ENCODE measurements at regions not wholly inside any gene's neighbourhood (a gene's known extent, or its start where the extent isn't known, plus 50 kb on each side); places are given as distances from the start of the nearest gene placed in this dataset.

DNA sequence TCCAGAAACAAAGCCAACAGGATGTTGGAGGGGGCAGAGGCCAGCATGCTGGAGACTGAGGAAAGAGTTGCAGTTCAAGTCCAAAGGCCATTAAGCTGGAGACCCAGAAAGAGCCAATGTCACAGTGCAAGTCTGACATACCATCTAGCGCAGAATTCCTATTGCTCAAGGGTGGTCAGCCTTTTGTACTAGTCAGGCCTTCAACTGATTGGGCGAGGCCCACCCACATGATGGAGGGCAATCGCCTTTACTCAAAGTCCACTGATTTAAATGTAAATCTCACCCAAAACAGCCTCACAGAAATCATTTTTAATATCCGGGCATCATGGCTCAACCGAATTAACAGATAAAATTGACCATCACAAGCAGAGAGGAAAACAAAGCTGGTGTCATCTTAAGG is 113.9 kb downstream of the RCN1 start:
- DNase-seq = no peak

DNA sequence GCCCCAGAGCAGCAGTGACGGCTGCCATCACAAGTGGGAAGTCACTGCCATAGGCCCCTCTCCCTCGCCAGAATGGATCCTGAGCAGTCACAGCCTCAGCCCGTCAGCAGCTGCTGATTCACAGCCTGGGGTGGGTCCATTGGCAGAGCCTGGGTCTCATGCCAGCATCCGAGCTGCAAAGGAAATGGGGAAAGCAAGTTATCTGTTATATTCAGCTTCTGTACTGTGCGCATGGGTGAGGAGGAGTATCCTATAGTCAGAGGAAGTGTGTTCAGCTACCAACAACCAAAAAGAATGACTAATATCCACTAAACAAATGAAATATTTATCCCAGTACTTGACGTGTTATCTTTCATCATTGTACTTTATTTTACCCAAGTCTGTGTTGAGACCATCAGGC is 119.7 kb downstream of the RCN1 start:
- DNase-seq = peak; percentile 72

DNA sequence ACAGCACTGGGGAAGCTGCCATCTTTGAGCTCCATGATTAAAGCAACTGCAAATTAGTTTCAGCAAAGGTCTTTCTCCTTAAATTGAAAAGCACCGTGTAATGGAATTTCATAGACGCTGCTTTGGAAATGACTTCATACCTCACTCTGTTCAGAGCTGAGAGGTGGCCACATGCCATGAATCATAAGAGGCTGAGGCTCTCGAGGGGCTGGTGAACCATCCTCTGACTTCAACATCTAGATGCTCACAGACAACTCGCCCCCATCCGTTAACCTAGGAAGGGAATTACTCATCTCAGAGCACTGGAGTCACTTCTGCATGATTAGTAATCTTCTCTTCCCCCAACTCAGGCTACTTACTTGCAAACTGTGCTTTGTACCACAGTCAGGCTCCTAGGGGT is 122.3 kb downstream of the RCN1 start:
- peak; percentile 97 for DNase-seq

DNA sequence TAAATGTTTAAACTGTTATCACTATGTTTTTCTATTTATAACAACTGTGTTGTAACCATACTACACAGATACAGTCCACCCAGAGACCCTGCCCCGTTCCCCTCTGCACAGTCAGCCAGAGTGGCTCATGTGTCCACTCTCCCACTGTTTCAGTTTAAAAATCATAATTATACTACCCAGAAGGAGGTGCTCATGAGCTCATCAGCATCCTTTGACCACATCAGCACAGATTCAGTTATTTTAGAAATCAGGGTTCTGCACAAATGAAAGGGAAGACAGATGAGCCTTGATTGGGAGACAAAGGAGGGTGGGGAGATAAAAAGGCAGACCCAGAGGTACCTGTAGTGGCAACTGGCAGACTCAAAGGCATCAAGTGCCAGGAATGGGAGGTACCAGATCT is 124.3 kb downstream of the RCN1 start:
- no peak for DNase-seq

DNA sequence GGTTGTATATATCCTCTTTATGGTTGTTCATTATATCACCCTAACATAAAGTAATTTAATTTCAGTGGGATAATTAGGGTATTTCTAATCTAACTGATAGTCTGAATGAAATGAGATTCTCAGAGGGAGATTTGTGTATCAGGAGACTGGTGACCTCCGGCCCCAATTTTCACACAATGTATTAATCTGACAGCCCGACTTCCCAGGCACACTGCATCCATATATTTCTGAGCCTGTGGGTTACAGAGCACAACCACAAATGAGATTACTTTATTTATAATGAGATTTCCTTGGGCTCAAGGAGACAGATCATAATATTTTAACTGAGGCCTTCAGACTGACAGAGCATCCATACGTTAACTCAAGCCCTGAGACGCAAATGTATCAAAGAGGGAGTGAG is 125.9 kb downstream of the RCN1 start:
- DNase-seq = no peak

DNA sequence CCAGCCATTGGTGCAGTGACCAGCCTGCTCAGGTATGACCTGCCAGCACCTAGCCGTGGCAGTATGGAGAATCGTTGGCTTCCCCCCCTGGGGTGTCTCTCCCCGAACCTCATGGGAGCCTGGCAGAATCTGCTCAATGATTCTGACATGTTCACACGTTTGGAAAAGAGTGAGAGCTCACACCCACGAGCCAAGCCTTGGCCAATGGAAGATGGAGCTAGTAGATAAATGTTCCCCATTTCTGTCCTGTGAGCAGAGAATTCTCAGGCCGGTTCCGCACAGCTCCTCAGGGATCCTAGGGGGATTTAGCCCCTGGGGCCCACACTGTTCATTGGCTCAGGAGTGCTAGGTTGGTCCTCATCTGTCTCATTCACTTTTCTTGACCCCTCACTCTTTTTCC is 128.4 kb downstream of the RCN1 start:
- no peak for DNase-seq

DNA sequence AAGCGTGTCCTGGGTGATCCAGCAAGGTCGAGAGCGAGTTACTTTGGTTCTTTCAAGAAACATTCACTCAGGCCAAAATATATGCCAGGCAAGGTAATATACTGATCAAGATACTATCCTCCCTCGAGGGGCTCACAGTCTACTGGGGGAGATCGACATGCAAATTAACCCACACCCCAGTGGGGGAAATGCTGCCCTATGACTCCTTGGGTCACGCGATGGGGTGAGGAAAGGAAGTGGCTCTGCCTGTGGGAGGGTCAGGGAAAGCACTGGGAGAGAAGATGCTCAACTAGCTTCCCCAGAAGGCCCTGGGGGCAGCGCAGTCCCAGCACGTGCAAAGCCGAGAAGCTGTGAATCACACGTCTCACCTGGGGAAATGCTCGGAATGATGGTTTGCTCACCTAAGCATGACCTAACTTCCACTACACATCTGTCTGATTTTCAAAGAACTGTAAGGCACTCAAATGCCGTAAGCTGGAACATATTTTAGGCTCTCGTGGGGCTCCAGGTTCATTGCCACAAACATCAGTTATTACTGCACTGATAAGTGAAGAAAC is 130.7 kb downstream of the RCN1 start:
- DNase-seq = no peak

DNA sequence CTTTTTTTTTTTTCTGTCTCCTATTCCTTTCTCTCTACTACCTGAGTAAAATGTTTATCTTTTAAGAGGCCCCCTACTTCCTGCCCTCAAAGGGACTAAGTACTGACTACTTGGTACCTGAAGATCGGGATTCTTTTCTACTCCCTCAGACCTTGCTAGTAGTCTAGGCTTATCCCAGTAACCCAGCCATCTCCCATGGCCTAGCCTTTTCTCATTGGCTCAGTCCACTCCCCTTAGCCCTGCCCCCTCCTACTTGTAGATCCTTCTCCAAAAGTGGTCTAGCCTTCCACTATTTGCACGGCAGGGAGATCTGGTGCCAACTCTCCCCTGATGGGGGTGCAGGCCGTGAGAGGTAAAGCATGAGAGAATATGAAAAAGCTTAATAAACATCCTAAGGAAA is 133.7 kb downstream of the RCN1 start:
- DNase-seq = no peak

DNA sequence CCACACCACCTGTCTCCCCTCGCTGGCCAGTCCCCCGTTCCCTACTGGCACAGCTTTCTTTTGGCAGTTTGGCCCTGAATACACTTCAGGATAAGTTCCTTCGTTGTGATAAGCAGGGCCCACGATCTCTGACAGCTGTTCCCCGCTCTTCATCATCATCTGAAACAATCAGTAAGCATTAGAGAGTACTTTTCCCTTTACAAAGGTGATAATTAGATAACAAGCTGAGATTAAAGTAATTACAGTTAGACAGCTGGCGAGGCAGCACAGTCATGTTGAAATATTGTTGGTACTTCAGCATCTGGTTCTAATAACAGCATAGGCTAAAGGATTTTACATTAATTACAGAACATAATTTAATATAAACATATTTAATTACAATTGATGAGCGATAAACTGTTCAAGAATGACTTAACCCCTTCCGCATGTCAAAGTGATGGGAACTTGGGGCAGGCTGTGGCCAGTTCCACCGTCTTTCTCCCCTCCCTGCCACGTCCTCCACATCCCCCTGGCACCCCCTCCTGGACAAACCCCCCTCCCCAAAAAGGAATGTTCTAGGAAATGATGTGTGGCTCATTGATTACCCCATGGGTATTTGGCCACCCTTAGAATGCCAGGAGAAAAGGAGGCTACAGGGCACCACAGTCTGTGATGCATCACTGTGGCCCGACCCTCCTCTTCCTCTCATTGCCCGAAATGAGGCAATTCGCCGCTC is 134.9 kb downstream of the RCN1 start:
- no peak for DNase-seq

DNA sequence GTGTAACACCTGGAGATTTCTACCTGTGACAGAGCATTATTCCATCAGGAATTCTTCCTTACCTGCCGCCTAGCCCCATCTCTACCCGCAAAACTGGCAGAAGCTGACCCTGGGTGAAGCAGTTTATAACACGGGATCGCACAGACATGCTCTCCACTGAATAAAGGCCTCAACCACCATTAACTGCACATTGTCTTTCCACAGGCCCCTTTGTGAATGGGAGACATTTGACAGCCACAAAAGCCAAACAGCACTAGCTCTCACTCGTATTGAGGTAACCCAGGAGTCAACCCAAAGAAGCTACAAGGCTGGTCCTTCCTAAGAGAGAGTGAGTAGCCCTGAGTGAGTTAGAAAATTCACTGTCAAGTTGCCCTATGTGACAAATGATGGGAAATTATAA is 135.6 kb downstream of the RCN1 start:
- DNase-seq = no peak

DNA sequence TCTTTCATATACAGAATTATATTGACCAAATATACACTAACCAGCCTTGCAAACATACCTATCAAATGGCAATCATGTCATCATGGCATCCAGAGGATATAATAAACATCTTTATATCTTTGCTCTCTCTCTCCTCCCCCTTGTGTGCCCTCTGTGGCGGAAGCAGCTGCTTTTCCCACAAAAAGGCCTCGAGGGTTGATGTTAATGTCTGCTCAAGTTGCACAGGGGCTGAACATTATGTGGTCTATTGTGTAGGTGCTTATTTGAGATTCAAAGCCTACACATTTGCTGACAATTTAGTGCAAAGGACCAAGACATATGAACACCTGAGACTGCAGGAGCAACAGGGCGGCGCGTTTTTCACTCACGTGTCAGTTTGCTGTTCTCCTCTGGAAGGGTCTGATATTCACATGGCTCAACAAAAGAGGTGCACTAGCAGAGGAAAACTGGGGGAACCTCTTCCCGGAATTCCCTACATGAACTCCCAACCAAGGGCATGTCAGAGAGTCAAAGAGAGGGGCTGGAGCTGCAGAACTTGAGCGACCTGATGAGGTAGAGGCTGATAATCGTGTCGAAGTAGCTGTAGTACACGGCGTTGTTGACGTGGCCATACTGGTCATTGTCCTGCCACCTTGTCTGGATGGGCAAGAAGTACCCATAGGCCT is 138.8 kb downstream of the RCN1 start:
- DNase-seq = no peak

DNA sequence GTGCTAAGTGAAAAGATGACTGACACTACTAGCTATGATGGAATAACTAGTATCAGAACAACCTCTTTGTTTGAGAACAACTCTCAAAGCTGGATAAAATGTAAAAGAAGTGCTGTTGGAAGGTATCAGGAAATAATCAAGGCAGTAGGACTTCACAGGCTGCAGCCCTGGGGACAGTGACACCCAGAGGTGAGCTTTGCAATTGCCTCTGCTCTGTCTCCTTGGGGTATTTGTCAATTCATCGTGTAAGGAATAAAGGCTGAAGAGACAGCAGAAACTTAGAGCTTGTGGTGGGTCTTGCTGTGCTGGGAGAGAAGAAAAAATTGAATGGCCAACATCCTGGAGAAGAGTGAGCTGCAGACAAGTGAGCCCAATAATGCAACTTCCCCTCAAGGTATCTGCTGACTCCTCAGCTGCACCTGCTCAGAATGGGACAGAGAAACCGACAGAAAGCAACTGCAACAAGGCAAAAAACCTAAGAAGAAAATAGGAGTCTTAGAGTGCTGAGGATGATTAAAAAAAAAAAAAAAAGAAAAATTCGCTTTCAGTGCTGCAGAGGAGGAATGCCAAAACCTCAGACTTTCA is 141.1 kb downstream of the RCN1 start:
- DNase-seq = peak; percentile 29

DNA sequence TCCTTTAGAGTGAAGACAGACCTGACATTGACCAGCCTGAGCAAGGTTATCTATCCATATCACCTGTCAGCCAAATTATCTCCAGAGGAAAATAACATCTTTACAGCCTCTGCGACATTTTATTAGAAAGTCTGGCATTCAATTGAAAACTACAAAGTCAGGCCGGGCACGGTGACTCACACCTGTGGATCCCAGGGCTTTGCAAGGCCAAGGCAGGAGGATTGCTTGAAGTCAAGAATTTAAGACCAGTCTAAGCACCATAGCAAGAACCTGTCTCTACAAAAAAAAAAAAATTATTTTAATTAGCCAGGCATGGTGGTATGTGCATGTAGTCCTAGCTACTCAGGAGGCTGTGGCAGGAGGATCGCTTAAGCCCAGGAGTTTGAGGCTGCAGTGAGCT is 141.6 kb downstream of the RCN1 start:
- no peak for DNase-seq

DNA sequence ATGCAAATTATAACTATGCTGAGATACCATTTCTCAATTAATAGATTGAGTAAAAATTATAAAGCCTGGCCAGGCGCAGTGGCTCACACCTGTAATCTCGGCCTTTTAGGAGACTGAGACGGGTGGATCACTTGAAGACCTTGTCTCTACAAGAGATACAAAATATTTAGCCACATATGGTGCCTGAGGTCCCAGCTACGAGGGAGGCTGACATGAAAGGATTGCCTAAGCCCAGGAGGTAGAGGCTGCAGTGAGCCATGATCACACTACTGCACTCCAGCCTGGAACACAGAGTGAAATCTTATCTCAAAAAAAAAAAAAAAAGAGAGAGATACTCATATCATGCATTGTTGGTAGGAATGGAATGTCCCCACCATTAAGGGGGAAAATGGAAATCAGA is 142.4 kb downstream of the RCN1 start:
- no peak for DNase-seq

DNA sequence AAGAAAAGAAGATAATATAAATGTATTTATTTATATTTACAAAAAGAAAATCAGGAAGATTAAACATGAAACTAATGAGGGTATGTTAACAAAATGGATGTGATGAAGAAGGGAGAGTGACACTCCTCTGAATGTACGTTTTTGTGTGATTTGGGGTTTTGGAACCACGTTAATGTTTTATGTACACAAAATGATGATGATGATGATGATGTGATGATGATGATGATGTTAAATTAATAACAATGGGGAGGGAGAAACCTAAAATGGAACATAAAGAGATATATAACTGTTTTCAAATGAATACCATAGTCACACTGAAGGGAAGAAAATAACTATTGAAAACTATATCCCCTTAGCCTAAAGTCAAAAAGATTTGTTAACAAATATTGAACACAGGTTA is 143.1 kb downstream of the RCN1 start:
- no peak for DNase-seq

DNA sequence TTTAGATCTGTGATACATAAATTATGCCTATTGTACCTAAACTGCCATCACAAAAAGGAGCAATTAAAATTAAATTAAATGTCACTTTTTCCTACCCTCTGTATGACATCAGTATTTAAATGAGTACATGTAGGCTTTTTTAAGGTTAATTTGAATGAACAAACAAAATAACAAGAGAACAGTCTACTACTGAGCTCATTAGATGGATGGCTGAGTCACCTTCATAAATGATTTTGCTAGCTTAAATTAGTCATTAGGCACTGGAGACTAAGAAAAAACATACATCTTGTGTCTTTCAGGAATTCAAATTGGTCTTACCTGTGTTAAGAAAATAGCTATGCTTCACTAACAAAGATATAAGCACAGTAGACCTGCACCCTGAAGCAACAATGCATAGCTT is 153.6 kb downstream of the RCN1 start:
- no peak for DNase-seq

DNA sequence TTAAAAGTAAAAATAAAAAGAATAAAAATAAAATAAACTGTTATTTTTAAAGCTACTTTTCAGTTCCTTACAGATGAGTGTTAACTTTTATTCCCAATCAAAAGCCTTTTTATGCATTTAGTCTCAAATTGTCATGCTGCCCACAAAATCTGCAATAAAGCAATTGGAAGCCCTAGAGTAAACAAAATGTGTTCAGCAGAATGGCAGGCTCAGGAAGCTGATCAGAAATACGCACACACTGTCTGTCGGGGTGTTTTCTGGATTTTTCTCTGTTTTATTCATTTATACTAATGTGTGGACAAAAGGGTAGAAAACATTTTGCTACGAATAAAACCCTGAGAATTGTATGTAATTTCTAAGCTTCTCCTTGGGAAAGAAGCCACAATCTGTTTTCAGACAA is 162.8 kb downstream of the RCN1 start:
- DNase-seq = no peak

DNA sequence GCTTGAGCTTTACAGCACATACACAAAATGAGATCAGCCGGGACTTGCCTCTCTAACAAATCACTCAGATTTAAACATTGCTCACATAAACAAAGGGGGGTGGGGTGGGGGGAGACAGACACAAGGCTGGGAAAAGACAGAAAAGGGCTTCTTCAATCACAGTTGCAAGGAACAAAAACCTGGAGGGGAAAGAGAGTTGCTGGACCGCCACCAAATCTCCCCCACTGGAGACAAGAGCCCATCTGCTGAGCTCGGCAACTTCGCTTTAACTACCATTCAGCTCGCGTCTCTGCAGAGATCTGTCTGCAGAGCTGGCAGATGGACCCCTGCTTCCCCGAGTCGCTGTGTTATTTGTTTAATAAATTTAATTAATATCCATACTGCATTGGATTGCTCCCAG is 165.0 kb downstream of the RCN1 start:
- DNase-seq = no peak

DNA sequence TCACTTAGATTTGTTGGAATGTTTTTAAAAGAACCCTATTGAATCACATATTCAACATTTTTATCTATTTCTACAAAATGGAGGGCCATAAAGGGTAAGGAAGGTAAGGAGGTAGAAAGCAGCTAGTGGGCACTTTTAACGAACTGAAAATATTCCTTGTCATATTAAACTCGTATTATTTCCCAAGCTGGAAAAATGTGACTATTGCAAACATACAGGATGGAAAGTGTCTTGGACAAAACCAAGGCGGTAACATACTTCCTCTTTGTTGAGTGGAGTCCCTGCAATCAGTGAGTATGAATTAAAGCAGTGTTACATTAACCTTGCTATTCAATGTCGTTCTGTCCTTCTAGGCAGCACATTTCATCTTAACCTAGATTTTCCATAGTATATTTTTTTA is 165.6 kb downstream of the RCN1 start:
- DNase-seq = no peak

DNA sequence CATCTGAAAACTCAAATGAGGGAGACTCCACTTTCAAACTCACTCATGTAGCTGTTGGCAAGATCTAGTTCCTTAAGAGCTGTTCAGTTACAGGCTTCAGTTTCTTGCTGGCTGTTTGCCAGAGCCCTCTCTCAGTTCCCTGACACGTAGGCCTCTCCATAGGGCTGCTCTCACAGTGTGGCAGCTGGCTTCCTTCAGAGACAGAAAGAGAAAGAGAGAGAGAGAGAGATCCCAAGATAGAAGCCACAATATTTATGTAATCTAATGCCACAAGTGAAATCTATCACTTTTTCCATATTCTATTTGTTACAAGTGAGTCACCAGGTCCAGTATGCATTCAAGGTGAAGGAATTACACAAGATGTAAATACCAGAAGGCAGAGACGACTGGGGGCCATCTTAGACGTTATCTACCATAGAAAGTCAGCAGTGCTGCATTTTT is 168.8 kb downstream of the RCN1 start:
- DNase-seq = peak; percentile 81

DNA sequence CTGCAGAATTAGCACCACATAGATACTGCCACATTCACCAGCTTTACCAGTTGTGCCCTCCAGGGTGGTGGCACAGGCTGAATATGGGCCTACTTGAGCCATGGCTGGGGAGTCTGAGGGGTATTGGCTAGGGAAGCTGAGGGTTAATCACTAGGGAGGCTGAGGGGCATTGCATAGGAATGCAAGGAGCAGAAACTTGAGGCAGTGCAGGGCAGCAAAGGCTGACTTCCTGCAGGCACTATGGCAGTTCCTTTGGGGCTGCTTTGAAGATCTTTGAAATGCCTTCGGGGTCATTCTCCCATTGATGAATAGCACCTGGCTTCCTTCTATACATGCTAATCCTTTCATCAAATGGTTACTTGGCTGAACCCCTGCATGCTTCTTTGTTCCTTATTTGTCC is 171.5 kb downstream of the RCN1 start:
- no peak for DNase-seq

DNA sequence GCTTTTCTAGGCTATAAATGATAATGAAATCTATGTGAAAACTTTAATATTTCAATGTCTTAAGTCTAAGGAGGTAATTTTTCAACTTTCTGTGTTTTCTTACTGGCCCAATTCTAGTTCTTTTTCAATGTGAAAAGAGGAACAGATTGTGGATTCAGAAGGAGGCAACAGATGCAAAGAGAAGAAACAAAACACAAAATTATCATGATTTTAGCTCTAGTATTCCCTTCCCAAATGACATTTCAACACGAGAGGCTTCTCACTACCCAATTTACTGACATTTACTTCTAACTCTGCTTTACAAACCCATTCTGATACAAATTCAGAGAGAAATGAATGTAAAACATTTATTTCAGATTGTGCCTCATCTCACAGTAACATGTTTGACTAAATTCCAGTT is 169.4 kb downstream of the WT1 start:
- DNase-seq = no peak

DNA sequence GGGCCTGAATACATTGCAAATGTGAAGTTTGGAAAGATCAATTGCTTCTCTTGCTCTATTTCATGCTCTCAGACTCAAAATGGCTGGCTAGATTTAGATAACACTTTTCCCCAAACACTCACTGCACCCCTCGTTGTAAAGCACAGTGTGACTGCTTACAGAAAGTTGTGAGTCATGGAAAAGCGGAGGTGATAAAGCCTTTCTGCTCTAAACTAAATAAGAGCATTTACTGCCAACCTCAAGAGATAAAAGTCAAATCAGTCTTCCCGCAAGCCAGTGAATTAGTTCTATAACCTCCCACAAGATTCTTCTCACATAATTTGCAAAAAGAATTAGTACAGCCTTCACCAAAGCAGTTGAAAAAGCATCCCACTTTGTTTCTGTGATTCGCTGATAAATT is 168.7 kb downstream of the WT1 start:
- DNase-seq = no peak

DNA sequence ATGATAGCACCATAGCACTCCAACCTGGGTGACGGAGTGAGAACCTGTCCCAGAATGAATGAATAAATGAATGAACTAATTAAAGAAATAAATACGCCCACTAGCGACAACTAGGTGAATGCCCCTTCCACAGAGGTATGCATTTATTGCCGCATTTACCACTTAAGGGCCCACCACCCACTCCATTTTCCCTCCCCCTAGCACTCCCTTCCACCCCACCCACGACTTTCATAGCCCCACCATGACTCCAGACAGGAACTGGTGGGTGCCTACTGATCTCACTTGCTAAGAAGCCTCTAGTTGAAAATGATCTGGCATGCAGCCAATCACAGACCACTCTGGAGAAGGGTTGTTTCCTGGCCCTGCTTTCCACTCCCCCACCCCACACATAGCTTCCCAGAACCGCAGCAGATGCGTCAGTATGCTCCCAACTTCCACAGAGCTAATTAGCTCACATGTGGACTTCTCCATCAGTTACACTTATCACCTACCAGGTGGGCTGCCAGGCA is 167.6 kb downstream of the WT1 start:
- DNase-seq = no peak
